IPS-20b (cell line): ENCODE measurements at regions not wholly inside any gene's neighbourhood (a gene's known extent, or its start where the extent isn't known, plus 50 kb on each side); places are given as distances from the start of the nearest gene placed in this dataset.

Source experiments
- H3K27ac ChIP-seq: one replicate; pipeline ENCODE4 v1.5.1; 2013; ENCODE audit warnings: low read length
- H3K27me3 ChIP-seq: 2 replicates; pipeline ENCODE4 v1.6.1; 2013; ENCODE audit warnings: mild to moderate bottlenecking, low read length, inconsistent platforms; ENCODE audit not compliant: insufficient read depth
- H3K36me3 ChIP-seq: 2 replicates; pipeline ENCODE4 v1.6.1; 2013; ENCODE audit warnings: low read depth, mild to moderate bottlenecking, inconsistent platforms, low read length, moderate library complexity; ENCODE audit not compliant: insufficient read depth
- H3K4me1 ChIP-seq: 2 replicates; pipeline ENCODE4 v1.6.1; 2013; ENCODE audit warnings: mild to moderate bottlenecking, control low read depth, inconsistent platforms, low read length, moderate library complexity; ENCODE audit not compliant: insufficient read depth
- H3K4me3 ChIP-seq: 2 replicates; pipeline ENCODE4 v1.5.1; 2013; ENCODE audit warnings: mild to moderate bottlenecking, low read length, inconsistent platforms
- H3K9ac ChIP-seq: 2 replicates; pipeline ENCODE4 v1.6.1; 2013; ENCODE audit warnings: low read depth, mild to moderate bottlenecking, inconsistent platforms, low read length, moderate library complexity
- H3K9me3 ChIP-seq: 2 replicates; pipeline ENCODE4 v1.6.1; 2013; ENCODE audit warnings: mild to moderate bottlenecking, low read depth, low read length, inconsistent platforms; ENCODE audit not compliant: insufficient read depth

GRCh38 chr3:5563537-5564277, 376.2 kb downstream of the EDEM1 start:
- no peaks in the 10 kb centered on the region for H3K4me1 ChIP-seq
- no peaks in the 10 kb centered on the region for H3K9me3 ChIP-seq
- no peak overlapping the region for H3K4me3 ChIP-seq
- no peak overlapping the region for H3K27ac ChIP-seq
- H3K27me3 ChIP-seq, result no peaks in the 10 kb centered on the region
- H3K9ac ChIP-seq, result no peak overlapping the region
- no peaks in the 10 kb centered on the region for H3K36me3 ChIP-seq

- H3K36me3 ChIP-seq, result no peaks in the 10 kb centered on the region
- H3K27me3 ChIP-seq, result no peaks in the 10 kb centered on the region
- H3K4me3 ChIP-seq, result no peak overlapping the region
- H3K27ac ChIP-seq, result no peak overlapping the region
- H3K9ac ChIP-seq, result no peak overlapping the region
- H3K4me1 ChIP-seq, result no peaks in the 10 kb centered on the region
- no peaks in the 10 kb centered on the region for H3K9me3 ChIP-seq
Measured at GRCh38 chr3:5564278-5564666, 376.8 kb downstream of the EDEM1 start.

DNA sequence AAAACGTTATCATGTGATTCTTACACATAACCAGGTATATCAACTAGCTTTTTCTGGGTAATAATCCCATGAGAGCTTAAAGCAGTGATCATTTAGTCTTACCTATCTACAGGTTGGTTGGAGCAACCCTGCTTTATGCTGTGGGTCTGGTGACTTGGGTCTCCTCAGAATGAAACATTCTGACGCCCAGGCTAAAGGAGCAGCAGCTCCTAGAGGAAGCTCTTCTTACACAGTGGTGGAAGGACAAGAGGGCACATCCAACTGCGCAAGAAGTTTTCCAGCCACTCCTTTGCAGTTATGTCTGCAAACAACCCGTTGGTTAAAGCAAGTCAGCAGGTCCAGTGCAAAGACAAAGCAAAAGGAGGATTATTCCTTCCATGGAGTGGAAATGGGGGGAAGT, 377.5 kb downstream of the EDEM1 start:
- Histone ChIP-seq H3K9ac (no peak overlapping the region), H3K4me1 (no peaks in the 10 kb centered on the region), H3K9me3 (no peaks in the 10 kb centered on the region), H3K27ac (no peak overlapping the region), H3K4me3 (no peak overlapping the region), H3K36me3 (no peaks in the 10 kb centered on the region), H3K27me3 (no peaks in the 10 kb centered on the region)

DNA sequence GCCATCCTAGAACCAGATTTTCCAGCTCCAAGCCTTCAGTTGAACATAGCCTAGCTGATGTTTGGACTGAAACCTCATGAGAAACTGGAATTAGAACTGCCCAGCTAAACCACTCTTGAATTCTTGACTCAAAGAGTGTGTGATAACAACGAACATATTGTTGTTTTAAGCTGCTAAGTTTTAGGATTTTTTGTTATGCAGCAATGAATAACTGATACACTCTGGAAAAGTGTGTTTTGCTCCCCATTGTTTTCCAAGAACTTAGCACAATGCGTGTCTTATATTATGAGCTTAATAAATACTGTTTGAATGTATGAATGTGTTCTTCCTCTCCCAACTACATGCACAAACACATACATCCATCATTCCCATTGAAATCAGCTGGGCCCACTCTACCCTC, 379.6 kb downstream of the EDEM1 start:
- no peak overlapping the region for H3K9ac ChIP-seq
- H3K36me3 ChIP-seq, result no peaks in the 10 kb centered on the region
- H3K27me3 ChIP-seq, result no peaks in the 10 kb centered on the region
- H3K9me3 ChIP-seq, result no peaks in the 10 kb centered on the region
- H3K4me3 ChIP-seq, result no peak overlapping the region
- H3K27ac ChIP-seq, result no peak overlapping the region
- no peaks in the 10 kb centered on the region for H3K4me1 ChIP-seq

DNA sequence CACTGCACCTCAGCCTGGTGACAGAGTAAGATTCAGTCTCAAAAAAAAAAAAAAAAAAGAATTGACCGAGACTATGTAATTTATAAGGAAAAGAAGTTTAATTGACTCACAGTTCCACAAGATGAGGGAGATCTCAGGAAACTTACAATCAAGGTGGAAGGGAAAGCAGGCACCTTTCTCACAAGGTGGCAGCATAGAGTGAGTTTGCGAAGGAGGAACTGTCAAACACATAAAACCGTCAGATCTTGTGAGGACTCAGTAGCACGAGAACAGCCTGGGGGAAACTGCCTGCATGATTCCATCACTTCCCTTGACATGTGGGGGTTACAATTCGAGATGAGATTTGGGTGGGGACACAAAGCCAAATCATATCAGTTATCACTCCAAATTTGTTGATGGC, 380.9 kb downstream of the EDEM1 start:
- Histone ChIP-seq H3K27ac (no peak overlapping the region), H3K4me1 (peaks cover 6% of the 10 kb centered on the region; the same call in 1 of the 2 replicates), H3K4me3 (no peak overlapping the region)

GRCh38 chr3:5569152-5569551, 381.6 kb downstream of the EDEM1 start:
- H3K4me3 ChIP-seq, result no peak overlapping the region
- peaks cover 8% of the 10 kb centered on the region; the same call in 1 of the 2 replicates for H3K4me1 ChIP-seq
- no peaks in the 10 kb centered on the region for H3K27me3 ChIP-seq
- H3K36me3 ChIP-seq, result no peaks in the 10 kb centered on the region
- H3K27ac ChIP-seq, result no peak overlapping the region
- no peaks in the 10 kb centered on the region for H3K9me3 ChIP-seq
- no peak overlapping the region for H3K9ac ChIP-seq

More for the DNA sequence above, 380.9 kb downstream of the EDEM1 start:
- no peak overlapping the region for H3K9ac ChIP-seq
- H3K9me3 ChIP-seq, result no peaks in the 10 kb centered on the region
- no peaks in the 10 kb centered on the region for H3K36me3 ChIP-seq
- no peaks in the 10 kb centered on the region for H3K27me3 ChIP-seq

GRCh38 chr3:5572168-5572567, 384.7 kb downstream of the EDEM1 start:
- Histone ChIP-seq H3K9me3 (no peaks in the 10 kb centered on the region), H3K27ac (no peak overlapping the region), H3K36me3 (no peaks in the 10 kb centered on the region), H3K4me3 (no peak overlapping the region), H3K9ac (no peak overlapping the region), H3K27me3 (no peaks in the 10 kb centered on the region), H3K4me1 (peaks cover 8% of the 10 kb centered on the region; the same call in 1 of the 2 replicates)

DNA sequence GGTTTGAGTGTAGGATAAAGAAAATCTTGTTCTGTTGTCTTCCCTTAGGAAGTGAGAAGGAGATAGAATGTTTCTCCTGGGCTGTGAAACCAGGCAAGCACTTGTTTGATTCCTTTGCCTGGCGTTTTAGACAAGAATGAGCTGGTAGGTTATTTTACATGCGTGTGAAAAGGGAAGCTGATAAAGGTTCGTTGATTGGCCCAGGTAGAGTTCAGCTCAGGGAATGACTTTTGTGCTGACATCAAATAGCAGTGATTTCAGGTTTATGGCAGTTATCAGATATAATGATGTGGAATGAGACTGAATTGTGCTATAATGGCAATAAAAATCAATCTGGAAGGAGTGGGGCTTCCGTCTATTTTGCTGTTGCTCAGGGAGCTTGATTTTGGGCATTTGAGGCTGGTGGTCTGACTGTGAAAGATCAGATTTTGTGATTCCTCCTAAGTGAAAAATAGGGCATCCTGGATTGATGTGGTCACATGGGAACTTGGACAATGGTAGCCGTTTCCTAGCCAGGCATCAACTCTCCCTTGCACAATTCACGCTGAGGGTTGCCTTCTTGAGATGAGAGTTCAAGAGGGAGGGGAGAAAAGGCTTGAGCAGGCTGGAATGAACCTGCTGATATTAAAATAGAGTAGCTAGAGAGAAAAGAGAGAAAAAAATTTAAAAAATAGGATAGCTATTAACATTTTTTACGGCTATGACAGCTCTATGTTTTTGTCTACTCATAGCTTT, 388.9 kb downstream of the EDEM1 start:
- no peak overlapping the region for H3K27ac ChIP-seq

GRCh38 chr3:5579139-5579602, 391.7 kb downstream of the EDEM1 start:
- Histone ChIP-seq H3K4me1 (0 out of 2 replicates have a peak, but pooled peaks cover 3% of the 10 kb centered on the region), H3K27me3 (no peaks in the 10 kb centered on the region), H3K27ac (no peak overlapping the region), H3K36me3 (no peaks in the 10 kb centered on the region), H3K9me3 (no peaks in the 10 kb centered on the region), H3K4me3 (no peak overlapping the region), H3K9ac (no peak overlapping the region)

More for the DNA sequence above, 388.9 kb downstream of the EDEM1 start:
- peaks cover 8% of the 10 kb centered on the region; the same call in 1 of the 2 replicates for H3K4me1 ChIP-seq
- H3K9ac ChIP-seq, result no peak overlapping the region
- no peaks in the 10 kb centered on the region for H3K36me3 ChIP-seq
- no peak overlapping the region for H3K4me3 ChIP-seq
- no peaks in the 10 kb centered on the region for H3K9me3 ChIP-seq
- no peaks in the 10 kb centered on the region for H3K27me3 ChIP-seq

DNA sequence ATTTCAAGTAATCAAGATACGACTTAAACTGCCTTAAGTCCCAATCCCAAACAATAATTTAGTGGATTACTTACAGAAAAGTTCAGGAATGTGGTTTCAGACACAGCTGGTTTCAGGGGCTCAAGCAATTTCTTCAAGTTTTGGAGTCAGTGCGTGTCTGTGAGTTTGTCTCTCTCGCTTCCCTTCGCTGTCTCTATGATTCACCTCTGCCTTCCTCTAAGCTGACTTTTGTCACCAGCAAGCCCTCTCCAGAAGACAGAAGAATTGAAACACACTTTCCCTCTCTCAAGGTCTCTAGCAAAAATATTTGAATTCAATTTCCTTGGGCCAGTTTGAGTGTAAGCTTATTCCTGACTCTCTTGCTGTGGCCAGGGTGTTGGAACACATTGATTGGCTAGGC, 392.4 kb downstream of the EDEM1 start:
- Histone ChIP-seq H3K27me3 (no peaks in the 10 kb centered on the region), H3K9me3 (no peaks in the 10 kb centered on the region), H3K36me3 (no peaks in the 10 kb centered on the region), H3K4me1 (0 out of 2 replicates have a peak, but pooled peaks cover 3% of the 10 kb centered on the region), H3K9ac (no peak overlapping the region), H3K27ac (no peak overlapping the region), H3K4me3 (no peak overlapping the region)

- Histone ChIP-seq H3K9ac (no peak overlapping the region), H3K9me3 (no peaks in the 10 kb centered on the region), H3K4me1 (0 out of 2 replicates have a peak, but pooled peaks cover 3% of the 10 kb centered on the region), H3K27me3 (no peaks in the 10 kb centered on the region), H3K4me3 (no peak overlapping the region), H3K36me3 (no peaks in the 10 kb centered on the region), H3K27ac (no peak overlapping the region)
Measured at GRCh38 chr3:5580826-5581225, 393.3 kb downstream of the EDEM1 start.

- Histone ChIP-seq H3K4me3 (no peak overlapping the region), H3K4me1 (0 out of 2 replicates have a peak, but pooled peaks cover 3% of the 10 kb centered on the region), H3K9ac (no peak overlapping the region), H3K36me3 (no peaks in the 10 kb centered on the region), H3K27ac (no peak overlapping the region), H3K9me3 (no peaks in the 10 kb centered on the region), H3K27me3 (no peaks in the 10 kb centered on the region)
Measured at GRCh38 chr3:5581743-5582142, 394.2 kb downstream of the EDEM1 start.
